ENCODE measurements at regions not wholly inside any gene's neighbourhood (a gene's known extent, or its start where the extent isn't known, plus 50 kb on each side); places are given as distances from the start of the nearest gene placed in this dataset.
"Not testable (repeated sequence)": the region's sequence is repeated elsewhere in the genome, so short reads cannot be mapped to it uniquely, and the experiment has no call there.

GRCh38 chr16:72635104-72635503, 412.8 kb downstream of the ZFHX3 start:
- no peak overlapping the region for H3K9ac ChIP-seq (ENCODE audit: insufficient read depth, low read length)

GRCh38 chr16:72627182-72627896, 420.6 kb downstream of the ZFHX3 start:
- not testable (repeated sequence) for H4K20me1 ChIP-seq (ENCODE audit: control insufficient read depth, extremely low read depth, insufficient read depth, low read length); H3K36me3 ChIP-seq (ENCODE audit: control insufficient read depth, insufficient read depth, low read length); H2AFZ ChIP-seq (ENCODE audit: low read length); H3K27me3 ChIP-seq (ENCODE audit: control insufficient read depth, insufficient read depth, low read length); H3K4me3 ChIP-seq (replicated peaks in 1 of 4; ENCODE audit: control extremely low read depth in 1 of 4, insufficient read depth in 1 of 4, low read depth in 3 of 4, low read length in 4 of 4); H3K4me1 ChIP-seq (ENCODE audit: control insufficient read depth, extremely low read depth, insufficient read depth, low read length); H3K4me2 ChIP-seq (ENCODE audit: extremely low read depth, insufficient read depth, low read length); DNase-seq (ENCODE audit: low read depth in 2 of 2); H3K9ac ChIP-seq (ENCODE audit: insufficient read depth, low read length); H3K9me3 ChIP-seq (ENCODE audit: control insufficient read depth, insufficient read depth, low read depth, low read length); H3K79me2 ChIP-seq (ENCODE audit: control insufficient read depth, insufficient read depth, low read length); H3K27ac ChIP-seq (ENCODE audit: insufficient read depth, low read length)

More at GRCh38 chr16:72635104-72635503, 412.8 kb downstream of the ZFHX3 start:
- H3K4me3 ChIP-seq (replicated peaks in 1 of 4; ENCODE audit: control extremely low read depth in 1 of 4, insufficient read depth in 1 of 4, low read depth in 3 of 4, low read length in 4 of 4), result no peak overlapping the region
- no peak overlapping the region for H3K27ac ChIP-seq (ENCODE audit: insufficient read depth, low read length)
- no peak for TF ChIP-seq EZH2 (IDR thresholded peaks at IDR 0.05; ENCODE audit: low read length, missing control alignments)
- TF ChIP-seq CTCF (conservative IDR thresholded peaks at IDR 0.05 in 1 of 2, IDR thresholded peaks at IDR 0.05 in 1 of 2; ENCODE audit: low read depth in 1 of 2, low read length in 2 of 2), result no peak
- no peak overlapping the region for H3K4me2 ChIP-seq (ENCODE audit: extremely low read depth, insufficient read depth, low read length)
- no peaks in the 10 kb centered on the region for H3K27me3 ChIP-seq (ENCODE audit: control insufficient read depth, insufficient read depth, low read length)
- H3K4me1 ChIP-seq (ENCODE audit: control insufficient read depth, extremely low read depth, insufficient read depth, low read length), result no peaks in the 10 kb centered on the region
- H3K79me2 ChIP-seq (ENCODE audit: control insufficient read depth, insufficient read depth, low read length), result no peaks in the 10 kb centered on the region
- no peaks in the 10 kb centered on the region for H4K20me1 ChIP-seq (ENCODE audit: control insufficient read depth, extremely low read depth, insufficient read depth, low read length)
- H2AFZ ChIP-seq (ENCODE audit: low read length), result no peak overlapping the region
- no peak for DNase-seq (ENCODE audit: low read depth in 2 of 2)
- H3K36me3 ChIP-seq (ENCODE audit: control insufficient read depth, insufficient read depth, low read length), result no peaks in the 10 kb centered on the region
- no peaks in the 10 kb centered on the region for H3K9me3 ChIP-seq (ENCODE audit: control insufficient read depth, insufficient read depth, low read depth, low read length)

GRCh38 chr16:72626623-72627022, 421.3 kb downstream of the ZFHX3 start:
- H3K4me3 ChIP-seq (replicated peaks in 1 of 4; ENCODE audit: control extremely low read depth in 1 of 4, insufficient read depth in 1 of 4, low read depth in 3 of 4, low read length in 4 of 4), result peak overlapping the region in 1 of 4 experiments; percentile 14
- DNase-seq (ENCODE audit: low read depth in 2 of 2), result no peak
- H3K9ac ChIP-seq (ENCODE audit: insufficient read depth, low read length), result no peak overlapping the region
- H3K79me2 ChIP-seq (ENCODE audit: control insufficient read depth, insufficient read depth, low read length), result no peaks in the 10 kb centered on the region
- no peak overlapping the region for H3K4me2 ChIP-seq (ENCODE audit: extremely low read depth, insufficient read depth, low read length)
- TF ChIP-seq EZH2 (IDR thresholded peaks at IDR 0.05; ENCODE audit: low read length, missing control alignments) (no peak), CTCF (conservative IDR thresholded peaks at IDR 0.05 in 1 of 2, IDR thresholded peaks at IDR 0.05 in 1 of 2; ENCODE audit: low read depth in 1 of 2, low read length in 2 of 2) (no peak)
- no peaks in the 10 kb centered on the region for H4K20me1 ChIP-seq (ENCODE audit: control insufficient read depth, extremely low read depth, insufficient read depth, low read length)
- H3K27me3 ChIP-seq (ENCODE audit: control insufficient read depth, insufficient read depth, low read length), result no peaks in the 10 kb centered on the region
- no peaks in the 10 kb centered on the region for H3K4me1 ChIP-seq (ENCODE audit: control insufficient read depth, extremely low read depth, insufficient read depth, low read length)
- no peaks in the 10 kb centered on the region for H3K9me3 ChIP-seq (ENCODE audit: control insufficient read depth, insufficient read depth, low read depth, low read length)
- no peak overlapping the region for H3K27ac ChIP-seq (ENCODE audit: insufficient read depth, low read length)
- no peak overlapping the region for H2AFZ ChIP-seq (ENCODE audit: low read length)
- no peaks in the 10 kb centered on the region for H3K36me3 ChIP-seq (ENCODE audit: control insufficient read depth, insufficient read depth, low read length)

Data from fibroblast of lung (primary cell).